Colon (tissue), 2 donors: ENCODE measurements at regions not wholly inside any gene's neighbourhood (a gene's known extent, or its start where the extent isn't known, plus 50 kb on each side); places are given as distances from the start of the nearest gene placed in this dataset.

Experiments
- FAIRE-seq: peaks from 2 replicates; lab custom pipeline; 2012; peaks lifted over from hg19 to GRCh38; lab: Jason Lieb, UNC
- donor health status: control.
- donor health status: control.

DNA sequence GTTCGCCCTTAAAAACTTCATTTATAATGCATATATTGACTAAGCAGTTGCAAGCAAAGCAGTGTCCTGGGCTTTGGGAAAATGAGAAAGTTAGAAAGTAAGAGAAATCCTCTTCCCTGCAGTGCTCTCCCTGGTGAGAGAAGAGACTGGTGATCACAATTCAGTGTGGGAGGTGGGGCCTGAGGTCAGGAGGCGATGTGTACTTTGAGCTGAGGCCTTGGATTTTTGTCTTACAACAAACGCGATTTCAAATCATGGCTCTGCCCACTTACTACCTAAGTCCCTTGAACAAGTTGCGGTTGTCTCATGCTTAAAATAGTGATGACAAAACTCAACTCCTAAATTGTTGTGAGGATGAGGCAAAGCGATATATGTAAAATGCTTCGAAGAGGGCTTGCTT is 316.3 kb upstream of the NECTIN3 start:
- FAIRE-seq = no peak

DNA sequence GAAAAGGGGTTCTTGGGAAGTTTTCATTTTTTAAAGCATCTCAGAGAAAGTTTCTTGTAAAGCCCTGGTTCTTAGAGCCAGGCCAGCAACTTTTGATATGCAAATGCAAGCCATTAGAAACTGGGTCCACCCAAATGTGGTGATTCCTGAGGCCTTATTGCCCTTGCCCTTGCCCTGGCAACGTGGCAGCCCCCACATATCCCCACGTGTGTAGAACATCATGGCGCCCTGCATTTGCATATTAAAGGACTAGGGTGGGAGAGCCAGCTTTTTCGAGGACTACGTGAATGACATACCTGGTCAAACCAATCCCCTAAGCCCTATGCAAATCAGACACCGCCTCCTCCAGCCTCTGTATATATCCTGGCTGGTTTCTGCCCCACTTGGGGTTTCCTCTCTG is 314.9 kb upstream of the NECTIN3 start:
- FAIRE-seq = no peak

DNA sequence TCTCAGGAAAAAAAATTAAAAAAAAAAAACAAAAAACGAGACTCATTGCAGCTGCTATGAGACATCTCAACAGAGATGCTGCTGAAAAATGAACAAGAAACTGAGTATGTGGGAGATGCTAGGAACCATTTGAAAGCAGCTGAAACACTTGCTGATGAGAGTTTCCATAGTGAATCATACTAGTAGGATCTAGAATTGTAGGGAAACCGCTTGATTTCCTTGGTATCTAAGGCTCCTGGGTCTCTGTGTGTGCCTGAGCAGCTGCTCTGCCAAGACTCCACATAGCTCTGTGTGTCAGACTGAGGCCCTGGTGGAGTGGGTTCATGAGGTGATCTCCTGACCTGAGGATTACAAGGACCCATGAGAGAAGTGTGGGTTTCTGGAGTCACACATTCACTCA is 313.4 kb upstream of the NECTIN3 start:
- FAIRE-seq = no peak

DNA sequence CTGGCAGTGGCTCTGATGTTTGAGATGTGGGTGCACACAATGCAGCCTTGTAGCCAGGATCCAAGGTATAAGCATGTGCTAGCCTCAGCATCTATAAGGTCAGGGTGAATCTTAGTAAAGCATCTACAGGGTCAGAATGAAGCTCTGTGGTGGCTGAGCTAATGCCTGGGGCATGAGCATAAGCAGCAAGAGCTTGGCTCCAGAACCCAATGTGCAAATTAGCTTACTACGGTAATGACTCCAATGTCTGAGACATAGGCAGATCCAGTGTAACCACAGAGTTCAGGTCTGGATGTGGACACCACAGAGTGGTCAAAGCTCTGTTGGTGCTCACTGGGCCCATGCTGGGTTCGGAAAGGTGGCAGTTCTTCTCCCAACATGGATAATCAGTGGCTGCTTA is 304.5 kb upstream of the NECTIN3 start:
- FAIRE-seq = no peak

DNA sequence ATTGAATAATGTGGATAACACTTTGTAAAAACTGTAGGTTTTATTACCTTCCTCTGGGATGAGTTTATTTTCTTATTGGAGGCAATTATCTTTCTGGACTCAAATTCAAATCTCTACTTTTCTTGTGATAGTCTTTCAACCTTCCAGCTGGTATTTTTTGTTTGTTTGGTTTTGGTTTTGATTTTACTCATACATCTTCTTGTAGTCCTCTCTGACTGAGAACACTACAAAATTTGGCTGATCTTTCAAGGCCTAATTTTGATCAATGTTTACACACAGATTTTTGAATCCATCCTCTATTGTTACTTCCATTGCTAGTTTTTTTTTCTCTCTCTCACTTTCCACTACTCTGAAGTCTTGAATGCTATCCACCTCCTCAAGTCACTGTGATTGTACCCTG is 303.8 kb upstream of the NECTIN3 start:
- no peak for FAIRE-seq

DNA sequence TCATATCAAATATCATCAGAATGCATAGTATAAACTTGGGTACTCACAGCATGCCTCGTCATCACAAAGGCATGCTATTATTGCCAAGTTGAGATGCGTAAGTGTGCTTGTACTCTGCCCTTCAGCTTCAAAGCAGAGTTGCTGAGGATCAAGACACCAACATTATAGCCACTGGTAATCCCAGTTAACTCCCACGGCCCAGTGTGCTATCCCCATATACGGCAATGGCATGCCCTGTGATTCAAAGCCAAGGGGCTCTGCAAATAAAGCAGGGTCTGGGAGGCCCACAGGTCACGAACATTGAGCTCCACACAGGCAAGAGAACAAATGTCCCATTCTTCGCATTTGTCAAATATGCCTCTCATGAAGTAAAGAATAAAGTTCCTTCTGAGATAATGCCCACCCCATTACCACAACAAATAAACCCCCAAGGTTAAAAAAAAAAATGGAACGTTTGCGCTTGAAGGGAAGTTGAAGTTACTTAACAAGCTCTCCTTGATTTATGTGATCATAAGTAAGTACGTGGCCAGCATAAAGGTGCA is 298.1 kb upstream of the NECTIN3 start:
- no peak for FAIRE-seq

DNA sequence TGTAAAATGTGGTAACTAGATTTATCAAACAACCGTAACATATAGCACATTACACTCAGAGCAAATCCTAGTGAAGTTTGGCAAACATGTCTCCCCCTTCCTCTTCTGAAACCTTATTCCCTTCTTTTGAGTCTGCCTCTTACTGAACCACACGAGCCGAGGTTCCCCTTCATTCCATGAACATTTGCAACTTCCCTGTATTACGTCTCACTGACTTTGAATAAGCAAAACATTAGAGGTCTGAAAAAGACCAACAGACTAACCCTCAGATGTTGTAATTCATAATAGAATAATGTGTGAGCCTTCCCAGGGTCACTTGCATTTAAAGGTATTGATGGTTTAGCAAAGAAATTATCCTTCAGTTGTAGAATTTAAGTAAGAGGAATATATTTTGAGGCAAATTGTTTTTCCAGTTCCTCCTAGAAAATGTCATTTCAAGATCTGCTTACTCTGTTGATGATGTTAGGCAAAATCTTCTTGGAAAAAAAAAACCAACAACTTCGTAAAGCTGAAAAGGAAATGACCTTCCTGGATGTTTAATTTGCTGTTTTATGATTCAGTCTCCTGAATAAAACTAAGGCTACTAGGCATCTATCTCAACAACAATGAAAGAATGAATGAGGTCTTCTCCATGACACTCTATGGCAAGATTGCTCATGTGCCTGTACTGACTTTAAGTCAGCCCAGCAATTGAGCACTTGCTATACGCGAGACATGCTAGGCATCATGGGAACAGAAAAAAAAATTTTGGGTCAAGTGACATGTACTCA is 296.9 kb upstream of the NECTIN3 start:
- no peak for FAIRE-seq

DNA sequence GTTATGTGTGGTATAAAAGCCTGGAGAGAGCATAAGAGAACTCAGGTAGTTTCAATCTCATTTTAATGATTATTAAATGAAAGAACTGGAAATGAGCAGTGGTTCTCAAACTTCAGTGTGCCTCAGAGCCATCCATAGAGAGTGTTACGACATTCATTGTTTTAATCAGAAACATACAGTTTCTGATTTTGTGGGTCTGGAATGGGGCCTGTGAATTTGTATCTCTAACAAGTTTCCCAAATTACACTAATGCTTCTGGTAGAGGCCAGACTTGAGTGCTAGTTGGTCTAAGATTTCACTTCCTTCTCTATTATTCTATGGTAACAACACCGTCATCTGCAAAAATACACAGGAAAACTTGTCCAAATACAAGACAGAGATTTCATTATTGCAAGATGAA is 292.0 kb upstream of the NECTIN3 start:
- FAIRE-seq = no peak

DNA sequence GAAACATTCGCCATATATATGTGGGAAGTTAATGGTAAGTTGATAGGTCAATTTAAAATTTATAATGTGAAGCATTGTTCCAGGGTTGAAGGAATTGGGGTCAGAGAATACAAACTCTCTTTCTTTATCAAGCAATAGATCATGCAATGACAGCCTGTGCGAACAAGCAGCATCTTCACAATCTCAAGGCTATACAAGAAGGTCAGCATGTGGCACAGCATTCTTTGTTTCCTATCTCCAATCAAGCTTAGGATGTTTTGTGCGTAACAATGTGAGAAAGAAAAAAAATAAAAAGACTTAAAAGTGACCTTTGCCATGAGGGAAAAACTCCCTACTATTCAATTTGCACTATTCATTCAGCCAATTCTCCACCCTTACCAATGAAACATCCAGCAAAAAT is 288.1 kb upstream of the NECTIN3 start:
- FAIRE-seq = no peak

DNA sequence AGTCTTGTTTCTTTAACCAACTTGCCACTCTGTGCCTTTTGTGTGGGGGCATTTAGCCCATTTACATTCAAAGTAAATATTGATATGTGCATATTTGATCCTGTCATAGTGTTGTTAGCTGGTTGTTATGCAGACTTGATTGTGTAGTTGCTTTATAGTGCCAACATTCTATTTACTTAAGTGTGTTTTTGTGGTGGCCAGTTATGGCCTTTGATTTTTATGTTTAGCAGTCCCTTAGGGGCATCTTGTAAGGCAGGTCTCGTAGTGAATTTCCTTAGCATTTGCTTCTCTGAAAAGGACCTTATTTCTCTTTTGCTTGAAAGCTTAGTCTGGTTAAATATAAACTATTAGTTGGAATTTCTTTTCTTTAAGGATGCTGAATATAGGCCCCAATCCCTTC is 282.8 kb upstream of the NECTIN3 start:
- FAIRE-seq = no peak

DNA sequence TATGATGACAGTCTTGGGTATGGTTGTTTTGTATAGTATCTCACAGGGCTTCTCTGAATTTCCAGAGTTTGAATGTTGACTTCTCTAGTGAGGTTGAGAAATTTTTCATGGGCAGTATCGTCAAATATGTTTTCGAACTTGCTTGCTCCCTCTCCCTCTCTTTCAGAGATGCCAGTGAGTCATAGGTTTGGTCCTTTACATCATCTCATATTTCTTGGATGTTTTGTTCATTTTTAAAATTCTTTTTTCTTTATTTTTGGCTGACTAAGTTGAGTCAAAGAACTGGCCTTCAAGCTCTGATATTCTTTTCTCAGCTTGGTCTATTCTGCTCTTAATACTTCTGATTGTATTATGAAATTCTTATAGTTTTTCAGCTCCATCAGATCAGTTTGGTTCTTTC is 282.3 kb upstream of the NECTIN3 start:
- no peak for FAIRE-seq

DNA sequence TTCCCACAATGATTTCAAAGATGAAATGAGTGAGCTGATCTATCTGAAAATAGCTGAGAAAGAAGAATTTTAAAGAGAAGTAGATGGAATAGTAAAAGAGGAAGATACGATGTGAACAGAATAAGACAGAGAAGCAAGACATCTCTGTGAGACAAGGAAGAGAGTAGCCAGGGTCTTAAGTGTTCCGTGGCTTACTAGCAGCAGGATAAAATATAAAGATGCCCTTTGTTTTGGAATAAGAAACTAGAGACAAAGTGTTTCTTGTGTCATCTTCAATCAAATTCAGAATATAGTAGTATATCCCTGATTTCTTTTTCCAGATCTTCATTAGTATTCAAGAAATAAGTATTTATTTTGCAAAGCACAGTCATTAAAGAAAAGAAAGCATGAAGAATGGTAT is 281.0 kb upstream of the NECTIN3 start:
- no peak for FAIRE-seq

DNA sequence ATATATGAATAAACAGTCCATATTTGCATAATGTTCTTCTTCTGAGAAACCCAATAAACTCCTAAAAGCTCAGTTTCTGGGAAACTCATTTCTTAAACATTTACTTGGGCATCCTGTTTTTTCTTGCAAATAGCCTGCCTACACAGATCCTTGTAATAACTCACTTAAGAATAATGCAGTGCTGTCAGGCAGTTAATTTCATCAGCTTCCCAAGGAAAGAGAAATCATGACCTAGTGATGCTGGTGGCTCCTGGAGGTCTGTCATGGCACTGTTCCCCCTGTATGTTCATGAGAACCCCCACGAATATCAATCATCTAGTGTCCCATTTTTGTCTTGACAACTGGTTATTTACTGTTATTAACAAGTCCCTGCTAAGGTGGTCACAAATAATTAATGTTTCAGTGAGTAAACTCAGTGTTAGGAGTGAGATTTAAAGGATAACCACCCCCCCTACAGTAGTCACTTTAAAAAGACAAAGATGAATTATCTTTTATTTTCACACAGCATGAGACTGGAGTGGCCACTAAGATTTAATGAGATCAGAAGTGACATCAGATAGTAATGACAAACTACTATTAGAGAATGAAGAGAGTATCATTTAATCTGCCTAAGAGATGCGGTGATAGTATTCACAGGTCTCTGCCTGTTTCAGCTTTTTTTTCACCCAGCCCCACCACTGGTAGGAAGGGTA is 279.5 kb upstream of the NECTIN3 start:
- FAIRE-seq = no peak

DNA sequence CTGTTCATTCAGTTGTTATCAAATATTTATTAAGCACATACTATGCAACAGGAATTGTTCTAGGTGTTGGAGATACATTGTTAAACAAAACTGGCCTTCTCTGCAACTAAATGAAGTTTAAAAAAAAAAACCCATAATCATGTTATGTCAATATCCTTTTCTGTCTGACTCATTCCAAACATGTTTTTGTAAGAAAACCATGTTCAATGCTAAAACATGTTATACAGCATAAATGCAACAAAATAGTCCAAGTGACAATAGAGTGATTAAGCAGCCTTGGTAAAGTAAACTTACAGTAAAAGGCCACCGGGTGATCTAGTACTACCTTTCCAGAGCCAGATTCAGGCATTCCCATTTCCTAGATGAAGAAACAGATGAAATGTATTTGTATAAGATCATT is 278.0 kb upstream of the NECTIN3 start:
- no peak for FAIRE-seq

DNA sequence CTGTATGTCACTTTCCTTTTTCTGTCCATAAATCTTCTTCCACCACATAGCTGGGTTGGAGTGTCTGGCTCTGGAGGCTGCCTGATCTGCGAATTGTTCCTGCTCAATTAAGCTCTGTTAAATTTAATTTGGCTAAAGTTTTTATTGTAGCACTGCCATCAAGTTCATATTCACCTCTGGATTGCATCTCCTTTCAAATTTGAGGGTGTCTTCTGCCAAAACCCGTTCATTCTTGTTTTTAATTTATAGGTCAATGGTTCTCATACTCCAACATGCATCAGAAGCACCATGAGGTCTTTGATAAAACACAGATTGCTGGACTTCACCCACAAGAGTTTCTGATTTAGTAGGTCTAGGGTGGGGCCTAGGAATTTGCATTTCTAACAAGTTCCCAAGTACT is 276.5 kb upstream of the NECTIN3 start:
- FAIRE-seq = no peak

DNA sequence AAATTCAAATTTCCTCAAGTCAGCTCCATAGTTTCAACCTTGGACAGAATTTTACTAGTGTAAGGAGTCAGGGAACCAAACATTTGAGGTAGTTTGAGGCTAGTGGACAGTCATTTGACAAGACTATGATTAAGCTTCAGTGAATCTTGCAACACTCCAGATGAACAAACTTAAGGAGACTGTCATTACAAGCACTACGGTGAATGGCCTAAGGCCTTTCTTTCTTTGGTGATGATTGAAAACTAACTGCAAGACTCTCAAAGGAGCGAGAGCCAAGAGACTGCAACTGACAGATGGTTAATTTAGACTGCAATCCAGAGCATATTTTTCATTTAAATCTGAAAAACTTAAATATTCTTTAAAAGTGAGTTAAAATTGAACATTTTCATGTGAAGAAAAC is 272.3 kb upstream of the NECTIN3 start:
- no peak for FAIRE-seq

DNA sequence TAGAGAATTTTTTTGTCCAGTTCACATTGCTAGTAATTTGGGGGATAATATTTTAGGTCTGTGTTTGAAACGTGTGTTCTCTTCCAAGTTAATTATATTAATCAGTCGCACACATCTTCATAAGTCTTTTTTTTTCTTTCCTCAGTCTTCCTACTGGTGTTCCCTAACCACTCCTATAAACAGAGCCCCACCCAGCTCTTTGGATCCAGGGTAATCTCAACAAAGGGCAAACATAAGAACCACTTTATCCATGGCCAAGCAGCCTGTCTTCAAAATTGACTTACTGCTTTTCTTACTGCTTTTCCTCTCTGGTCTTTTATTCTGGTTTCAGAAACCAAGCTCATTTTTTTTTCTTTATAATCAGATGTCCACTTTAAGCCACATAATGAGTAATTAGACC is 266.8 kb upstream of the NECTIN3 start:
- FAIRE-seq = no peak

DNA sequence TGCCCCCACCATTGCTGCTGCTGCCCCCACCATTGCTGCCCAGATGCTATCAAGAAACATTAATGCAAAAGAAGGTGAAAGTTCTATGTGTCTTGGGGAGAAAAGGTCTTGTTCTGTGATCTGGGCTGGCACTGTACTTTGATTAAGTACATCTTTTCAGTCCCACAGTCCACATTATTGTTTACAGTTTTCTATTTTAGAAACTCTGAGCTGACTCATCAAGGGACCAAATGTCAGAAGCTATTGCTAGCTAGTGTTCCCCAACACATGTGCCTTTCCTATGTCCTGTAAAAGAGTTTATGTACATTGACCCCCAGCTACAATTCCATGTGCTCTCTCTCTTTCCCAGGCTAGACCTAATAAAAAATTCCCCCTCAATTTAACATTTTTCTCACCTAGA is 264.7 kb upstream of the NECTIN3 start:
- no peak for FAIRE-seq

DNA sequence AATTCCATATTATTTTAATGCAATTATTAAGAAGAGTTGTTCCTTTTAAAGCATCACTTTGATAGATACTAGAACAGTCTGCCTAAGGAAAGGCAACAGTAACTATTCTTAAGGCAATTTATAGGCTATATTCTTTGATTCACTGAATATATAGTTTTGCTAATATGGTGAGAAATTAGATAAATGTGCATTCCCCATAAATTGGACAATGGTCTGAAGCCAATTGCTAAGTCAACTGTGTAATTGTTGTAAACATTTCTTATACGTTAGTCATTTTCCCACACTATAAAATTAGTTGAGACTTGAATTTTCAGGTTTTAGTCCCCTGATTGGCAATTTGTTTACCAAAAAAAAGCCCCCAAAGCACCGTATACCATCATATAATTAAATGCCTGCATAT is 263.0 kb upstream of the NECTIN3 start:
- no peak for FAIRE-seq

DNA sequence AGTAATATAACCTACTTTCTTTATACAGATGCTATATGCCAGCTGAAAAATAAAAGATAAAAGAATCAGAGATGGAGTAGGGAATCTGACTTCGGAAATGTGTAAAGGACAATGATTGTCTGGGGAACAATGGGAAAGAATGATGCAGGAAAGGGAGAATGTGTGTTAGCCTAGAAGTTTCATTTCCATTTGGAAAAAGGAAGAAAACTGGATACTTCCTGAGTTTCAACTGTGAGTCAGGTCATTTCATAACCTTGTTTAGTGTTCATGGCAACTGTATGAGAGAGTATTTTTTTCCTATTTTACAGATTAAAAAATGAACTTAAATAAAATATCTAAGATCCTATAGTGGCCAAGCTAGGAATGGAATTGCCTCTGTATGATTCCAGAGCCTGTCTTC is 261.3 kb upstream of the NECTIN3 start:
- no peak for FAIRE-seq

DNA sequence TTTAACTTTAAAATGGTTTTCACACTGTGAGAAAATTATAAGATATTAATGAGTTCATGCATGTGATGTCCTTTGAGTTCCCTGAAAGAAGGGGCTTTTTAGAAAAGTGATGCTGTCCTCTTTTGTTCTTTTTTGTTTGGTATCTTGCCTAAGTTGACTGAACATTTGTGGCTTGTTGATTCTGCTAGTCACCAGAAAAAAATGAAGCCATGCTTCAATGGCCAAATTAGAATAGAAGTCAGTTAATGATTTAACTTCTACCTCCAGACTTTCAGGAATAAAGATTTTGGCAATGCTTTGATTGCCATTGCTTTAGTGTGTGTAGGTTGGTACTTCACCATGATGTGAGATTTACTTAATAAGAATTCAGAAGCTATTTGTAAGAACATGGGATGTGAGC is 260.6 kb upstream of the NECTIN3 start:
- no peak for FAIRE-seq

DNA sequence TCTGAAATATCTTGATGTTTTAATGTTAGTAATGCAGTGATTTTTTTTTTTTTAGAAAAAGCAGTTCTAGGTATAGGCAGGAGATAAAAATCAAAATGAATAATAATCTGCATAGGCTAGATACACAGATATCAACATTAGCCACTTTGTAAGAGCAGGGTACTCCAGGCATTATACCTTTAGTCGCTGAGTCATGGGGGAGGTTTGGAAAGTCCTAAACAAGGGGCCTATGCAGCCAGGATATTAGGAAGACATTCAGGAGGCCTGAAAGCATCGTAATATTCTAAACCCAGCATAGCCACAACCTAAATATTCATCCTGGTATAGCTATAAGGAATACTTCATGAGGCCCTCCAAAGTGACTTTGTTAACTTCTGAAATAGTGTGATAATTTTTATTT is 258.1 kb upstream of the NECTIN3 start:
- no peak for FAIRE-seq

DNA sequence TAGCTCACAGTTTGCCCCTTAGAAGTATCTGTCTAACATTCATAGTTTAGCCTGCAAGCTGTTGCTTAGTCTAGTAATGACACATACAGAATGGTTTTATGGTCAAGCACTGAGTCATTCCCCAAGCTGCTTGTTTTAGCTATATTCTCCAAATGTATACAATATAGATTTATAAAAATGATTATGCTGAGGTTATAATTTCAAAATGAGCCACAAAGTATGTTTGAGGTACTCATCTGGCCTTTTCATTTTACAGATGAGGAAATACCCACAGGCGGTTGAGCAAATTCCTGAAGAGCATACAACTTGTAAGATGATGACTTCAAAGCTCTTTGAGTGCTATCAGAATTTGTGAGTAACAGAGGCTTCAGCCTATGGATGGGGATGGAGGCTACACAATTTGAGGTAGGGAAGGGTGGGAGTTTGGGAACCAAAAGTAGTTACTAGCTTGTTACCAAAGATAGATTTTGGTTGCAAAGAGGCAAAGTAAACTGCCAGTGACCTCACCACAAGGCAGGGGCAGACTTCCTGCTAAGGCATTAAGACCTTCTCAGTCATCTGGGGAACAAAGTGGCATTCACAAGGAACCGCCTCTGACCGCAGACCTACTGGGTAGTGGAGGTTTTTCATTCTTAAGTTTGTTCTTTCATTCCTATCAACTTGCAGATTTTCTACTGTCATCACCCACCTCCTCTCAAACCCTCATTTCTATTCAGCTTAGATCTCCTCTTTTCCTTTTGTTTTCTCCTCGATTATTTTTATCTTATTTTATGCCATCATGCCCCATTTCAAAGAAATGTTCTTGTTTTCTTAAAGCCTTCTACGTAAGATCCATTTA is 257.2 kb upstream of the NECTIN3 start:
- FAIRE-seq = no peak
